Psoas muscle (tissue), 7 donors: ENCODE measurements at regions not wholly inside any gene's neighbourhood (a gene's known extent, or its start where the extent isn't known, plus 50 kb on each side); places are given as distances from the start of the nearest gene placed in this dataset.

Experiments used
- ATAC-seq, 4 donors: fragments of 200-7000 bp; cut with Tn5 transposase; one replicate each; pipeline ENCODE4 v1.9.1; 2020; ENCODE audit warnings: moderate library complexity in 3 of 4, mild to moderate bottlenecking in 2 of 4
- DNase-seq, 2 donors: peaks; one replicate each; pipeline ENCODE4 v3.0.0-alpha.2; 2020
- H3K27ac ChIP-seq: fragments of 200-600 bp; one replicate; pipeline ENCODE4 v1.8.0; 2022
- H3K27me3 ChIP-seq, 3 donors: fragments of 200-600 bp in 1 of 3; one replicate each; pipeline versions ENCODE4 v1.6.1 to v1.8.0; 2013 to 2022; ENCODE audit warnings: low read length in 2 of 3, mild to moderate bottlenecking in 2 of 3, moderate library complexity in 1 of 3; ENCODE audit not compliant: insufficient read depth in 3 of 3
- H3K36me3 ChIP-seq, 2 donors: fragments of 200-600 bp in 1 of 2; one replicate each; pipeline versions ENCODE4 v1.6.1 to v1.8.0; 2013 to 2022; ENCODE audit warnings: low read depth in 1 of 2, mild to moderate bottlenecking in 1 of 2, moderate library complexity in 1 of 2; ENCODE audit not compliant: insufficient read depth in 1 of 2
- H3K4me1 ChIP-seq: fragments of 200-600 bp; one replicate; pipeline ENCODE4 v1.8.0; 2022
- H3K4me3 ChIP-seq: fragments of 200-600 bp; one replicate; pipeline ENCODE4 v1.8.0; 2022; ENCODE audit warnings: mild to moderate bottlenecking
- H3K9me3 ChIP-seq: fragments of 200-600 bp; one replicate; pipeline ENCODE4 v1.8.0; 2022
- WGBS, 3 donors: extraction: QIAGEN DNeasy Blood & Tissue Kit; methylation state at CpG; one replicate each; pipeline versions ENCODE4 v1.1.6 to v1.1.7; 2013; 5-methylcytosine and 5-hydroxymethylcytosine counted together
- intact Hi-C, 2 donors: fragments of 100-400 bp; cut with DNase I; formaldehyde crosslinking; loops; one replicate each; pipeline versions ENCODE4 v1.11.0 to v1.14.2; 2022
- TF ChIP-seq, protein P1 (sequence below): fragments of 200-600 bp; IDR thresholded peaks from one replicate; pipeline ENCODE4 v1.8.0; 2022; ENCODE audit warnings: antibody characterized with exemption
- donor health status: healthy with polysubstance abuse.
- donor health status: DM: no; HTN: no; CAD: no; lungs with moderate emphysema.
- donor health status: Bipolar disorder and iron deficiency.
- donor health status: healthy.
- donor health status: DM: yes; HTN: yes; CAD: no.
- donor health status: DM: no; HTN: no; CAD: no.
- donor health status: DM: yes; HTN: yes; CAD: no.

DNA sequence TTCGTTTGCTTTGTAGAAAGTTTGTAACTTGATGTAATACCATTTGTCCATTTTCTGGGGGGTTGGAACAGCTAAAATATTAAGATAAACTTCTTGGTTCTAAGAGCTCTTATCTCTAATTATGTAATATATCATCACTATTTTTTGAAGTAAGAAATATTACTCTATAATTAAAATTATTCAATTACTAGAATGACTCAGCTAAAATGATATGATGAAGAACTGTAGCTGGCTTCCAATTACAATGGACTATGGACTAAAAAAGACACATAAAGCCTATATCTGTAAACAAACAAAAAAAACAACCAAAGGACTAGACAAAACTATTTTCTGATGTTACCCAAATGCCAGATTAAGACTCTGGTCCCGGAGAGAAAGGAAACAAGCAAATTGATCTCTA is 569.4 kb downstream of the PCDH18 start:
- 77 to 83% (median 78%) methylated on average over 2 of the region's 2 CpGs for WGBS, 3 donors
- Histone ChIP-seq H3K4me3 (no peak overlapping the region), H3K4me1 (no peaks in the 10 kb centered on the region), H3K9me3 (no peaks in the 10 kb centered on the region), H3K36me3 (no peaks in the 10 kb centered on the region), H3K27me3 (no peaks in the 10 kb centered on the region), H3K27ac (no peak overlapping the region)
- ATAC-seq (no peak), DNase-seq (no peak)
- TF ChIP-seq, protein P1, sequence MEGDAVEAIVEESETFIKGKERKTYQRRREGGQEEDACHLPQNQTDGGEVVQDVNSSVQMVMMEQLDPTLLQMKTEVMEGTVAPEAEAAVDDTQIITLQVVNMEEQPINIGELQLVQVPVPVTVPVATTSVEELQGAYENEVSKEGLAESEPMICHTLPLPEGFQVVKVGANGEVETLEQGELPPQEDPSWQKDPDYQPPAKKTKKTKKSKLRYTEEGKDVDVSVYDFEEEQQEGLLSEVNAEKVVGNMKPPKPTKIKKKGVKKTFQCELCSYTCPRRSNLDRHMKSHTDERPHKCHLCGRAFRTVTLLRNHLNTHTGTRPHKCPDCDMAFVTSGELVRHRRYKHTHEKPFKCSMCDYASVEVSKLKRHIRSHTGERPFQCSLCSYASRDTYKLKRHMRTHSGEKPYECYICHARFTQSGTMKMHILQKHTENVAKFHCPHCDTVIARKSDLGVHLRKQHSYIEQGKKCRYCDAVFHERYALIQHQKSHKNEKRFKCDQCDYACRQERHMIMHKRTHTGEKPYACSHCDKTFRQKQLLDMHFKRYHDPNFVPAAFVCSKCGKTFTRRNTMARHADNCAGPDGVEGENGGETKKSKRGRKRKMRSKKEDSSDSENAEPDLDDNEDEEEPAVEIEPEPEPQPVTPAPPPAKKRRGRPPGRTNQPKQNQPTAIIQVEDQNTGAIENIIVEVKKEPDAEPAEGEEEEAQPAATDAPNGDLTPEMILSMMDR, result no peak
- intact Hi-C loops, result no loop called here

DNA sequence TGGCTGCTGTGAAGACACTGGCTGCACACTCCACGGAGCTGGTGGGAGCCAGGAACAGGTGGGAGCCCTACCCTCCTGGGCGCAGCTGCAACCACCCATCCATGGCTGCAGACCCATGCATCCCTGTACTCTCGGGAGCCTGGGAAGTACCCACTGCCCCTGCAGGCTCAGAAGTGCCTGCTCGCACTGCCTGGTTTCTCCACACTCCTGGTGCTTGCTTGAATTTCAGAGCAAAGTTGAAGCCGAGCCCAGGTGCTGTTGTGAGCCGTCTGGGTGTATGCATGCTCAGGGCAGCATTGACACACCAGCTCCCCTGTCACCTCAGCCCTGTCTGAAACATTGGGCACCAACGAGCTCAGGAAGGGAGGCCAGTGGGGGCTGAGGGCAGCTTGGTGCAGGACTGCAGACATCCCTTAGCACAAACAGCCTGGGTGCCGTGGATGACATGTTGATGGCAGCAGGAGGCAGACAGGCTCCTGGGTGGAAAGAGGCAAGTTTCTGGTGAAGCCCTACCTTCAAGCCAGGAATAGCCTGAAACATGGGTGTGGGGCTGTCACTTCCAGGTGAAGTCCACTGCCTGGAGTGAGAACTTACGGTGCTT is 585.9 kb downstream of the PCDH18 start:
- 84 to 87% (median 86%) methylated on average over 9 of the region's 9 CpGs for WGBS, 3 donors
- no peaks in the 10 kb centered on the region for H3K27me3 ChIP-seq

DNA sequence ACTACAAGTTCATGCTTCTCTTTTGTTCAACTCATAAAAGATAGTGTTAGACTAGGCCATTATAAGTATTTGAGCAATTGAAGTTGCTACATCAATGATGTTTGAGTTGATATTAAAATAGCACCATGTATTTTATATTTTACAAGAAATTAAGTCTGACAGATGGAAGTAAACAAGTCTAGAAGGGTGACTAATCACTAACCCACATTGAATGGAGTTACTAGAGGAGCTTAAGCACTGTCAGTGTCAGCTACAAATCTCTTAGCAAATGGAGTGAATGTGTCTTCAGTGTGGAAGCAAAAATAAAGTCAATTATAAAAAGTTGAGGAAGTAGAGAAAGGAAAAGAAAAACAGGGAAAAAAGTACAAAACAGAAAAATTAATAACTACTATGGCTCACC is 592.5 kb downstream of the PCDH18 start:
- no peaks in the 10 kb centered on the region for H3K36me3 ChIP-seq
- TF ChIP-seq, protein P1, result no peak
- no peaks in the 10 kb centered on the region for H3K27me3 ChIP-seq
- DNase-seq, result no peak
- no peak for ATAC-seq
- intact Hi-C loops, result no loop called here
- H3K9me3 ChIP-seq, result no peaks in the 10 kb centered on the region
- H3K4me1 ChIP-seq, result no peaks in the 10 kb centered on the region
- no peak overlapping the region for H3K27ac ChIP-seq
- no peak overlapping the region for H3K4me3 ChIP-seq

More for the DNA sequence above, 585.9 kb downstream of the PCDH18 start:
- H3K4me3 ChIP-seq, result no peak overlapping the region
- intact Hi-C loops, result no loop called here
- TF ChIP-seq, protein P1, result no peak
- no peak overlapping the region for H3K27ac ChIP-seq
- DNase-seq, result no peak
- no peak for ATAC-seq
- H3K9me3 ChIP-seq, result no peaks in the 10 kb centered on the region
- H3K4me1 ChIP-seq, result no peaks in the 10 kb centered on the region
- no peaks in the 10 kb centered on the region for H3K36me3 ChIP-seq

DNA sequence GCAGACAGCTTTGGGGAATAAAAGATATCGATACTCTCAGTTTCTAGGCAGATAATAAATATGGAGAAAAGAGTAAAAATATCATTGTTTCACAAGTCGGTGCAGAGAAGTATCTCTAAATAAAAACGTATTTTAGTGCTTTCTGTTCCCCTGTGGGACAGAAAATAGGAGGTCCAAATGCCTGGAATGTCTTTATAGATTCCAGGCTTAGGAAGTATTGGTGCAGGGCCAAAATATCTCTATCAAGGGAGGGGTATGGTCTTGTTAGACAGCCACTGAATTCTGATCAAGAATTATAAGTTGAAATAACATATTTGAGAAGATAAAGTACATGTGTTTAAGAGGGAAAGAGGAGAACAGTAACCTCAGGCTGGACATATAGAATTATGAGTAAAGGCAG is 596.4 kb downstream of the PCDH18 start:
- intact Hi-C loops, result no loop called here
- TF ChIP-seq, protein P1, result no peak
- Histone ChIP-seq H3K27ac (no peak overlapping the region), H3K27me3 (no peaks in the 10 kb centered on the region), H3K36me3 (no peaks in the 10 kb centered on the region), H3K4me3 (no peak overlapping the region), H3K9me3 (no peaks in the 10 kb centered on the region), H3K4me1 (no peaks in the 10 kb centered on the region)
- WGBS, 3 donors, result 29 to 41% (median 30%) methylated on average over 3 of the region's 3 CpGs
- no peak for DNase-seq
- no peak for ATAC-seq

DNA sequence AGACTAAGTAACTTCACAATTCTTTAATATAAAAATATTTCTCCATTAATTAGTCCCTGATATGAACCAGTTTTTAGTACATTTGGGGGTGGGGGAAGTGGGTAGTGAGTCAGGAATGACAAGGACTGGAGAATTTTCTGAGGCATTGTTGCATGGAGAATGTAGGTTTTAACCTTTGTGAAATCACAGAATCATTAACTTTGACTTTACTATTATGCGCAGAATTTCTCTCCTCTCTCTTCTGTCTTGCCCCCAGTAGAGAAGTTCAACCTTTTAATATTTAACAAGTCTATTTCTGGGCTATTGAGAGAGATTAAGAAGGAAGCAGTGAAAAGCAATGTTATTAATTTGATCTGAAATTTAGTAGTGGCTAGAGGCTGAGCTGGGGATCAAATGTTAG is 597.0 kb downstream of the PCDH18 start:
- no peaks in the 10 kb centered on the region for H3K4me1 ChIP-seq
- H3K27me3 ChIP-seq, result no peaks in the 10 kb centered on the region
- no peak overlapping the region for H3K4me3 ChIP-seq
- intact Hi-C loops, result no loop called here
- WGBS, 3 donors, result 90 to 96% (median 96%) methylated on average over 1 of the region's 1 CpG
- ATAC-seq (no peak), DNase-seq (no peak)
- H3K9me3 ChIP-seq, result no peaks in the 10 kb centered on the region
- H3K27ac ChIP-seq, result no peak overlapping the region
- no peaks in the 10 kb centered on the region for H3K36me3 ChIP-seq
- TF ChIP-seq, protein P1, result no peak
